HepG2 (cell line): ENCODE measurements at regions not wholly inside any gene's neighbourhood (a gene's known extent, or its start where the extent isn't known, plus 50 kb on each side); places are given as distances from the start of the nearest gene placed in this dataset.

Source experiments
- ASH2L ChIP-seq: fragments of 300-600, 200-600 bp; sonication (generic); IDR thresholded peaks from 2 replicates; pipeline ENCODE4 v1.7.0; 2017; ENCODE audit warnings: low read depth, mild to moderate bottlenecking, moderate library complexity, mixed read lengths, low read length; ENCODE audit not compliant: insufficient read length
- DZIP1 ChIP-seq: sonication (generic); formaldehyde crosslinking; IDR thresholded peaks from 2 replicates; pipeline ENCODE4 v1.5.0; 2020; ENCODE audit warnings: mild to moderate bottlenecking, missing genetic modification reagents
- HDAC1 ChIP-seq: sonication (generic); formaldehyde crosslinking; IDR thresholded peaks from 2 replicates; pipeline ENCODE4 v1.5.1; 2020; ENCODE audit warnings: mild to moderate bottlenecking, missing genetic modification reagents
- HES4 ChIP-seq: sonication (generic); formaldehyde crosslinking; IDR thresholded peaks from 2 replicates; pipeline ENCODE4 v1.9.0; 2021; ENCODE audit warnings: mild to moderate bottlenecking, missing genetic modification reagents, borderline replicate concordance
- HMGXB4 ChIP-seq, 2 experiments: sonication (generic) in 1 of 2; formaldehyde crosslinking in 1 of 2; IDR thresholded peaks; 2 replicates each; pipeline versions ENCODE4 v1.4.0 to v1.6.1; 2018 to 2020; ENCODE audit warnings: missing genetic modification reagents in 2 of 2, borderline replicate concordance in 1 of 2, low read depth in 1 of 2, mild to moderate bottlenecking in 1 of 2, missing biosample characterization in 1 of 2
- KDM4B ChIP-seq: sonication (generic); formaldehyde crosslinking; IDR thresholded peaks from 2 replicates; pipeline ENCODE4 v1.4.0; 2020; ENCODE audit warnings: missing genetic modification reagents
- MAZ ChIP-seq, 2 experiments: sonication (generic) in 1 of 2; formaldehyde crosslinking in 1 of 2; IDR thresholded peaks; 2 replicates each; pipeline versions ENCODE4 v1.5.0 to v1.6.1; 2012 to 2020; ENCODE audit warnings: low read depth in 2 of 2, mild to moderate bottlenecking in 2 of 2, borderline replicate concordance in 1 of 2, improper control_type of control experiment in 1 of 2, low read length in 1 of 2, missing genetic modification reagents in 1 of 2, moderate library complexity in 1 of 2
- MEF2D ChIP-seq: sonication (generic); formaldehyde crosslinking; IDR thresholded peaks from 2 replicates; pipeline ENCODE4 v1.5.1; 2020; ENCODE audit warnings: mild to moderate bottlenecking, missing genetic modification reagents
- MXI1 ChIP-seq: IDR thresholded peaks from 3 replicates; pipeline ENCODE4 v1.6.1; 2012; ENCODE audit warnings: low read depth, low read length, inconsistent platforms, borderline replicate concordance
- ZNF362 ChIP-seq: sonication (generic); formaldehyde crosslinking; IDR thresholded peaks from 2 replicates; pipeline ENCODE4 v1.4.0; 2020; ENCODE audit warnings: missing genetic modification reagents, mild to moderate bottlenecking, borderline replicate concordance
- ZNF710 ChIP-seq: sonication (generic); formaldehyde crosslinking; IDR thresholded peaks from 2 replicates; pipeline ENCODE4 v1.5.0; 2020; ENCODE audit warnings: mild to moderate bottlenecking, missing genetic modification reagents, borderline replicate concordance
- ZSCAN25 ChIP-seq: sonication (generic); formaldehyde crosslinking; IDR thresholded peaks from 2 replicates; pipeline ENCODE4 v1.8.0; 2022; ENCODE audit warnings: mild to moderate bottlenecking, missing genetic modification reagents
- ZSCAN9 ChIP-seq: IDR thresholded peaks from 2 replicates; pipeline ENCODE4 v1.6.1; 2016; ENCODE audit warnings: borderline replicate concordance
- TF ChIP-seq, protein P1 (sequence below): sonication (generic); formaldehyde crosslinking; IDR thresholded peaks from 2 replicates; pipeline ENCODE4 v1.4.0; 2020; ENCODE audit warnings: missing genetic modification reagents

- 0 out of 2 replicates have a peak, but pooled peaks have one; percentile 12 for TF ChIP-seq ZSCAN9 (CRISPR knock-in tag)
- peak; percentile 51; the same call in 1 of the 2 replicates for TF ChIP-seq MAZ (IDR thresholded peaks at IDR 0.05; ENCODE audit: borderline replicate concordance, low read depth, low read length)
- no peak for TF ChIP-seq MAZ (CRISPR knock-in tag; IDR thresholded peaks at IDR 0.05; ENCODE audit: low read depth)
- TF ChIP-seq DZIP1 (CRISPR knock-in tag): peak; percentile 75; the same call in 1 of the 2 replicates
- peak; percentile 73 for TF ChIP-seq ASH2L
- TF ChIP-seq HES4 (CRISPR knock-in tag): no peak
- peak; percentile 70; the same call in 1 of the 2 replicates for TF ChIP-seq ZNF710 (CRISPR knock-in tag)
- TF ChIP-seq HMGXB4 (CRISPR knock-in tag; IDR thresholded peaks at IDR 0.05; ENCODE audit: borderline replicate concordance in 1 of 2, low read depth in 1 of 2): no peak
- TF ChIP-seq, protein P1, sequence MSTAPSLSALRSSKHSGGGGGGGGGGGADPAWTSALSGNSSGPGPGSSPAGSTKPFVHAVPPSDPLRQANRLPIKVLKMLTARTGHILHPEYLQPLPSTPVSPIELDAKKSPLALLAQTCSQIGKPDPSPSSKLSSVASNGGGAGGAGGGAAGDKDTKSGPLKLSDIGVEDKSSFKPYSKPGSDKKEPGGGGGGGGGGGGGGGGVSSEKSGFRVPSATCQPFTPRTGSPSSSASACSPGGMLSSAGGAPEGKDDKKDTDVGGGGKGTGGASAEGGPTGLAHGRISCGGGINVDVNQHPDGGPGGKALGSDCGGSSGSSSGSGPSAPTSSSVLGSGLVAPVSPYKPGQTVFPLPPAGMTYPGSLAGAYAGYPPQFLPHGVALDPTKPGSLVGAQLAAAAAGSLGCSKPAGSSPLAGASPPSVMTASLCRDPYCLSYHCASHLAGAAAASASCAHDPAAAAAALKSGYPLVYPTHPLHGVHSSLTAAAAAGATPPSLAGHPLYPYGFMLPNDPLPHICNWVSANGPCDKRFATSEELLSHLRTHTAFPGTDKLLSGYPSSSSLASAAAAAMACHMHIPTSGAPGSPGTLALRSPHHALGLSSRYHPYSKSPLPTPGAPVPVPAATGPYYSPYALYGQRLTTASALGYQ (CRISPR knock-in tag): 0 out of 2 replicates have a peak, but pooled peaks have one; percentile 24
- no peak for TF ChIP-seq KDM4B
- peak; percentile 70; the same call in 1 of the 2 replicates for TF ChIP-seq MEF2D (CRISPR knock-in tag)
- no peak for TF ChIP-seq ZNF362
- peak; percentile 72 for TF ChIP-seq HDAC1 (CRISPR knock-in tag)
- peak; percentile 59; the same call in 1 of the 2 replicates for TF ChIP-seq ZSCAN25 (CRISPR knock-in tag)
- TF ChIP-seq MXI1: peak; percentile 36; the same call in 1 of the 3 replicates
Measured at GRCh38 chr13:26968431-26969341, 202.9 kb downstream of the USP12 start (continued).
